ENCODE measurements at regions not wholly inside any gene's neighbourhood (a gene's known extent, or its start where the extent isn't known, plus 50 kb on each side); places are given as distances from the start of the nearest gene placed in this dataset.

- WGBS, 3 donors = 66 to 73% (median 72%) methylated on average over 4 of the region's 4 CpGs
- Histone ChIP-seq H3K4me1 (ENCODE audit: insufficient read depth) (no peaks in the 10 kb centered on the region), H3K9me3 (no peaks in the 10 kb centered on the region), H3K27me3 (no peaks in the 10 kb centered on the region), H3K36me3 (no peaks in the 10 kb centered on the region), H3K27ac (no peak overlapping the region), H3K4me3 (no peak overlapping the region)
- no peak for DNase-seq
- intact Hi-C loops (cut with DNase I) = loop anchor here in 1 of 4 donors (5.0 kb wide), 1 partner anchor 939 kb away; no protein-coding TSS in a partner anchor
- TF ChIP-seq POLR2A (IDR thresholded peaks at IDR 0.05) (no peak), EP300 (IDR thresholded peaks at IDR 0.05) (no peak), CTCF (IDR thresholded peaks at IDR 0.05) (no peak)
Observed at GRCh38 chr18:68406761-68407160, 308.1 kb downstream of the TMX3 start.

GRCh38 chr18:68402784-68403183 lies 312.1 kb downstream of the TMX3 start:
- Histone ChIP-seq H3K9me3 (no peaks in the 10 kb centered on the region), H3K36me3 (no peaks in the 10 kb centered on the region), H3K27ac (no peak overlapping the region), H3K4me1 (ENCODE audit: insufficient read depth) (no peaks in the 10 kb centered on the region), H3K4me3 (no peak overlapping the region), H3K27me3 (no peaks in the 10 kb centered on the region)
- intact Hi-C loops (cut with DNase I) = no loop called here
- WGBS, 3 donors = 73 to 79% (median 77%) methylated on average over 2 of the region's 2 CpGs
- no peak for TF ChIP-seq POLR2A (IDR thresholded peaks at IDR 0.05)
- no peak for TF ChIP-seq EP300 (IDR thresholded peaks at IDR 0.05)
- no peak for TF ChIP-seq CTCF (IDR thresholded peaks at IDR 0.05)
- no peak for DNase-seq

- no peaks in the 10 kb centered on the region for H3K4me1 ChIP-seq (ENCODE audit: insufficient read depth)
- TF ChIP-seq CTCF (IDR thresholded peaks at IDR 0.05) (no peak), EP300 (IDR thresholded peaks at IDR 0.05) (no peak), POLR2A (IDR thresholded peaks at IDR 0.05) (no peak)
- H3K36me3 ChIP-seq = no peaks in the 10 kb centered on the region
- DNase-seq = no peak
- H3K9me3 ChIP-seq = no peaks in the 10 kb centered on the region
- 81 to 88% (median 86%) methylated on average over 3 of the region's 3 CpGs for WGBS, 3 donors
- H3K27ac ChIP-seq = no peak overlapping the region
- intact Hi-C loops (cut with DNase I) = no loop called here
- no peaks in the 10 kb centered on the region for H3K27me3 ChIP-seq
- H3K4me3 ChIP-seq = no peak overlapping the region
Observed at GRCh38 chr18:68400889-68401288, 314.0 kb downstream of the TMX3 start.

GRCh38 chr18:68399721-68400120 lies 315.2 kb downstream of the TMX3 start:
- Histone ChIP-seq H3K36me3 (no peaks in the 10 kb centered on the region), H3K4me1 (ENCODE audit: insufficient read depth) (no peaks in the 10 kb centered on the region), H3K9me3 (no peaks in the 10 kb centered on the region), H3K27ac (no peak overlapping the region), H3K27me3 (no peaks in the 10 kb centered on the region), H3K4me3 (no peak overlapping the region)
- DNase-seq = no peak
- TF ChIP-seq EP300 (IDR thresholded peaks at IDR 0.05) = no peak
- 70 to 86% (median 75%) methylated on average over 2 of the region's 2 CpGs for WGBS, 3 donors
- intact Hi-C loops (cut with DNase I) = no loop called here

GRCh38 chr18:68397241-68398035 lies 317.5 kb downstream of the TMX3 start:
- Histone ChIP-seq H3K4me3 (no peak overlapping the region), H3K9me3 (no peaks in the 10 kb centered on the region), H3K4me1 (ENCODE audit: insufficient read depth) (no peaks in the 10 kb centered on the region), H3K27ac (no peak overlapping the region), H3K36me3 (no peaks in the 10 kb centered on the region), H3K27me3 (no peaks in the 10 kb centered on the region)
- intact Hi-C loops (cut with DNase I) = no loop called here
- no peak for DNase-seq
- TF ChIP-seq POLR2A (IDR thresholded peaks at IDR 0.05) (no peak), CTCF (IDR thresholded peaks at IDR 0.05) (no peak), EP300 (IDR thresholded peaks at IDR 0.05) (no peak)
- 67 to 77% (median 77%) methylated on average over 6 of the region's 6 CpGs for WGBS, 3 donors

Measured in ovary (tissue), 7 donors.